Keratinocyte (primary cell): ENCODE measurements at regions not wholly inside any gene's neighbourhood (a gene's known extent, or its start where the extent isn't known, plus 50 kb on each side); places are given as distances from the start of the nearest gene placed in this dataset.

Experiments
- DNase-seq: peaks from one replicate; pipeline ENCODE4 v3.0.0-alpha.2; 2011; ENCODE audit warnings: low read depth, missing footprints, low spot score
- FAIRE-seq: peaks from 2 replicates; lab custom pipeline; 2011; peaks lifted over from hg19 to GRCh38; lab: Jason Lieb, UNC
- H2AFZ ChIP-seq: 2 replicates; pipeline ENCODE4 v1.6.0; 2012; ENCODE audit warnings: low read length, control low read depth, inconsistent platforms; ENCODE audit not compliant: control insufficient read depth
- H3K27ac ChIP-seq: 2 replicates; pipeline ENCODE4 v1.5.1; 2011; ENCODE audit warnings: low read length; ENCODE audit not compliant: control insufficient read depth, insufficient read depth
- H3K27me3 ChIP-seq: 3 replicates; pipeline ENCODE4 v1.6.0; 2011; ENCODE audit warnings: low read length; ENCODE audit not compliant: control insufficient read depth, insufficient read depth; ENCODE audit errors: extremely low read depth
- H3K36me3 ChIP-seq, 2 experiments: 2 replicates in 1 of 2; 3 replicates in 1 of 2; pipeline ENCODE4 v1.5.1; 2011; ENCODE audit warnings: low read length in 2 of 2, mild to moderate bottlenecking in 1 of 2; ENCODE audit not compliant: control insufficient read depth in 2 of 2, insufficient read depth in 2 of 2; ENCODE audit errors: extremely low read depth in 1 of 2
- H3K4me1 ChIP-seq: 3 replicates; pipeline ENCODE4 v1.5.1; 2011; ENCODE audit warnings: low read length; ENCODE audit not compliant: control insufficient read depth, insufficient read depth; ENCODE audit errors: extremely low read depth
- H3K4me2 ChIP-seq: 3 replicates; pipeline ENCODE4 v1.6.0; 2011; ENCODE audit warnings: low read depth, low read length; ENCODE audit not compliant: control insufficient read depth, insufficient read depth; ENCODE audit errors: extremely low read depth
- H3K4me3 ChIP-seq, 3 experiments: fragments of 200-600 bp in 1 of 3; sonication (generic) in 1 of 3; 2 replicates in 2 of 3; 3 replicates in 1 of 3; pipeline ENCODE4 v1.5.1; 2011 to 2016; ENCODE audit warnings: low read length in 3 of 3, mild to moderate bottlenecking in 3 of 3, control low read depth in 2 of 3, inconsistent platforms in 1 of 3, low read depth in 1 of 3, mixed read lengths in 1 of 3, mixed run types in 1 of 3, moderate library complexity in 1 of 3; ENCODE audit not compliant: control insufficient read depth in 2 of 3, insufficient read depth in 2 of 3; ENCODE audit errors: extremely low read depth in 1 of 3
- H3K79me2 ChIP-seq: 2 replicates; pipeline ENCODE4 v1.6.0; 2012; ENCODE audit warnings: low read length; ENCODE audit not compliant: control insufficient read depth, insufficient read depth
- H3K9ac ChIP-seq: 3 replicates; pipeline ENCODE4 v1.6.0; 2011; ENCODE audit warnings: low read length; ENCODE audit not compliant: control insufficient read depth, insufficient read depth; ENCODE audit errors: extremely low read depth
- H3K9me1 ChIP-seq: 3 replicates; pipeline ENCODE4 v1.6.0; 2011; ENCODE audit warnings: low read length; ENCODE audit not compliant: control insufficient read depth, insufficient read depth; ENCODE audit errors: extremely low read depth
- H3K9me3 ChIP-seq: 2 replicates; pipeline ENCODE4 v1.5.1; 2012; ENCODE audit warnings: low read depth, low read length; ENCODE audit not compliant: control insufficient read depth
- H4K20me1 ChIP-seq: 3 replicates; pipeline ENCODE4 v1.6.0; 2011; ENCODE audit warnings: low read length; ENCODE audit not compliant: control insufficient read depth, insufficient read depth; ENCODE audit errors: extremely low read depth
- CTCF ChIP-seq, 3 experiments: IDR thresholded peaks in 1 of 3; conservative IDR thresholded peaks in 1 of 3; optimal IDR thresholded peaks in 1 of 3; 2 replicates in 2 of 3; 3 replicates in 1 of 3; pipeline versions ENCODE3 to v1.5.1; 2011; ENCODE audit warnings: low read length in 3 of 3, mild to moderate bottlenecking in 3 of 3, moderate library complexity in 2 of 3, control low read depth in 1 of 3, inconsistent platforms in 1 of 3; ENCODE audit not compliant: insufficient read depth in 2 of 3; ENCODE audit errors: extremely low read depth in 1 of 3
- EZH2 ChIP-seq: IDR thresholded peaks from one replicate; pipeline ENCODE4 v1.6.1; 2012; ENCODE audit warnings: inconsistent platforms, mild to moderate bottlenecking, low read length, moderate library complexity
- dilution Hi-C: fragments of 300-500 bp; cut with MboI; formaldehyde crosslinking; loops from one replicate; pipeline ENCODE4 v1.7.0; 2020; ENCODE audit warnings: low sequenced_read_pairs; ENCODE audit not compliant: extremely low pct_ligation_motif_present

DNA sequence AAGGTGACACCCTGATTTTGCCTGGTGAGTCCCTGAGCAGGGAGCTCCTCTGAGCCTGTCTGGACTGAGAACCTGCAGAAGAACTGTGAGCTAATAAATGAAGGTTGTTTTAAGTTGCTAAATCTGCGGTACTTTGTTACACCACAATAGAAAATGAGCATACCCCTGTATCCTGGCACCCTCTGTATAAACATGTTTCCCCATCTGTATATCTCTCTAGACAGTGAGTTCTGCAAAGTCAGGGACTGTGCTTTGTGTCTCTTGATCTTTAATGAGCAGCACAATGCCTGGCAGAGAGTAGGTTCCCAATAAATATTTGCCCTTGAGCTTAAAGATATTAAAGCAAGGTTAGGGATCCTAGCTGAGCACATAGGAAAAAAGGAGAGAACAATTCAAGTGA lies 228.8 kb downstream of the OMA1 start:
- dilution Hi-C loops, result no loop called here
- H3K79me2 ChIP-seq, result no peaks in the 10 kb centered on the region
- no peak overlapping the region for H3K27ac ChIP-seq
- no peak overlapping the region for H3K9ac ChIP-seq
- no peak overlapping the region for H2AFZ ChIP-seq
- no peaks in the 10 kb centered on the region for H3K27me3 ChIP-seq
- no peak overlapping the region for H3K4me3 ChIP-seq
- no peaks in the 10 kb centered on the region for H3K9me3 ChIP-seq
- FAIRE-seq (no peak), DNase-seq (no peak)
- no peaks in the 10 kb centered on the region for H3K36me3 ChIP-seq
- H4K20me1 ChIP-seq, result no peaks in the 10 kb centered on the region
- H3K4me2 ChIP-seq, result no peak overlapping the region
- H3K4me1 ChIP-seq, result no peaks in the 10 kb centered on the region
- H3K9me1 ChIP-seq, result no peaks in the 10 kb centered on the region
- no peak for TF ChIP-seq CTCF (optimal IDR thresholded peaks at IDR 0.05 in 1 of 3, IDR thresholded peaks at IDR 0.05 in 1 of 3, conservative IDR thresholded peaks at IDR 0.05 in 1 of 3; ENCODE audit: extremely low read depth in 1 of 3, insufficient read depth in 2 of 3, low read length in 3 of 3)
- no peak for TF ChIP-seq EZH2

GRCh38 chr1:58317086-58317485 lies 229.4 kb downstream of the OMA1 start:
- H4K20me1 ChIP-seq, result no peaks in the 10 kb centered on the region
- no peaks in the 10 kb centered on the region for H3K27me3 ChIP-seq
- H3K4me2 ChIP-seq, result no peak overlapping the region
- no peak overlapping the region for H3K27ac ChIP-seq
- no peak overlapping the region for H2AFZ ChIP-seq
- no peaks in the 10 kb centered on the region for H3K79me2 ChIP-seq
- H3K4me1 ChIP-seq, result no peaks in the 10 kb centered on the region
- H3K9me3 ChIP-seq, result no peaks in the 10 kb centered on the region
- dilution Hi-C loops, result no loop called here
- FAIRE-seq (no peak), DNase-seq (no peak)
- H3K9ac ChIP-seq, result no peak overlapping the region
- TF ChIP-seq CTCF (optimal IDR thresholded peaks at IDR 0.05 in 1 of 3, IDR thresholded peaks at IDR 0.05 in 1 of 3, conservative IDR thresholded peaks at IDR 0.05 in 1 of 3; ENCODE audit: extremely low read depth in 1 of 3, insufficient read depth in 2 of 3, low read length in 3 of 3), result no peak
- no peak for TF ChIP-seq EZH2
- H3K36me3 ChIP-seq, result no peaks in the 10 kb centered on the region
- H3K9me1 ChIP-seq, result no peaks in the 10 kb centered on the region
- H3K4me3 ChIP-seq, result no peak overlapping the region
